HepG2 (cell line): ENCODE measurements at regions not wholly inside any gene's neighbourhood (a gene's known extent, or its start where the extent isn't known, plus 50 kb on each side); places are given as distances from the start of the nearest gene placed in this dataset.

Source experiments
- ATAC-seq: fragments of 200-7000 bp; cut with Tn5 transposase; 3 replicates; pipeline ENCODE4 v1.9.1; 2020; ENCODE audit warnings: mild to moderate bottlenecking, moderate library complexity
- BruUV-seq: library from RNA; stranded (reverse); fragments of 400-500 nt; replicated peaks from 2 replicates; lab custom pipeline; 2021; lab: Mats Ljungman, UMichigan
- CTCF ChIA-PET: fragments of 300-600 bp; formaldehyde crosslinking; extraction: SDS; loops from one replicate; lab custom pipeline; 2021; ENCODE audit warnings: low total read pairs, inconsistent platforms, low intra/inter-chr PET ratio; lab: Yijun Ruan, JAX
- POLR2A ChIA-PET: fragments of 350-600 bp; sonication (Branson Sonifier 250); formaldehyde crosslinking; loops from one replicate; lab custom pipeline; 2020; ENCODE audit warnings: antibody characterized with exemption, inconsistent platforms; lab: Yijun Ruan, JAX
- DNase-seq: peaks from one replicate; pipeline ENCODE4 v3.0.0-alpha.2; 2015; ENCODE audit warnings: low spot score
- FAIRE-seq: peaks from 3 replicates; lab custom pipeline; 2011; peaks lifted over from hg19 to GRCh38; lab: Jason Lieb, UNC
- H2AFZ ChIP-seq: one replicate; pipeline ENCODE4 v1.6.1; 2011; ENCODE audit warnings: low read length, inconsistent platforms
- H3K27ac ChIP-seq: fragments of 300-600 bp; 3 replicates; pipeline ENCODE4 v1.8.0; 2011; ENCODE audit warnings: mixed run types, mild to moderate bottlenecking, mixed read lengths, low read length, inconsistent platforms; ENCODE audit not compliant: insufficient read depth; ENCODE audit errors: extremely low read length
- H3K27me3 ChIP-seq, 2 experiments: fragments of 200-600 bp in 1 of 2; 2 replicates in 1 of 2; 3 replicates in 1 of 2; pipeline versions ENCODE4 v1.6.0 to v1.8.0; 2011; ENCODE audit warnings: low read length in 2 of 2, mild to moderate bottlenecking in 2 of 2, moderate library complexity in 2 of 2, inconsistent platforms in 1 of 2; ENCODE audit not compliant: insufficient read depth in 2 of 2, control insufficient read depth in 1 of 2
- H3K36me3 ChIP-seq, 2 experiments: fragments of 200-600 bp in 1 of 2; replicated peaks in 1 of 2; 2 replicates in 1 of 2; 3 replicates in 1 of 2; pipeline versions ENCODE4 v1.5.1 to v1.8.0; 2011; ENCODE audit warnings: low read length in 2 of 2, inconsistent platforms in 1 of 2; ENCODE audit not compliant: insufficient read depth in 2 of 2, control insufficient read depth in 1 of 2
- H3K4me1 ChIP-seq: 2 replicates; pipeline ENCODE4 v1.5.1; 2012; ENCODE audit warnings: low read length, inconsistent platforms; ENCODE audit not compliant: insufficient read depth
- H3K4me2 ChIP-seq: 2 replicates; pipeline ENCODE4 v1.6.0; 2011; ENCODE audit warnings: low read depth, low read length, inconsistent platforms
- H3K4me3 ChIP-seq, 3 experiments: fragments of 200-600 bp in 1 of 3; sonication (generic), shearing (Covaris generic) in 1 of 3; replicated peaks in 1 of 3; 2 replicates each; pipeline ENCODE4 v1.5.1; 2011 to 2016; ENCODE audit warnings: low read length in 3 of 3, inconsistent platforms in 2 of 3, low read depth in 2 of 3, mild to moderate bottlenecking in 2 of 3, control low read depth in 1 of 3, mixed read lengths in 1 of 3; ENCODE audit not compliant: insufficient read depth in 1 of 3
- H3K79me2 ChIP-seq: one replicate; pipeline ENCODE4 v1.6.1; 2011; ENCODE audit warnings: low read length, inconsistent platforms; ENCODE audit not compliant: insufficient read depth
- H3K9ac ChIP-seq: 2 replicates; pipeline ENCODE4 v1.6.0; 2011; ENCODE audit warnings: mild to moderate bottlenecking, low read depth, low read length, inconsistent platforms; ENCODE audit not compliant: insufficient read depth
- H3K9me3 ChIP-seq: 2 replicates; pipeline ENCODE4 v1.5.1; 2012; ENCODE audit warnings: mild to moderate bottlenecking, low read length
- H4K20me1 ChIP-seq: 2 replicates; pipeline ENCODE4 v1.6.0; 2011; ENCODE audit warnings: inconsistent platforms, mild to moderate bottlenecking, low read length, moderate library complexity; ENCODE audit not compliant: insufficient read depth
- MIER3 ChIP-seq: IDR thresholded peaks from 2 replicates; pipeline ENCODE4 v1.6.1; 2016; ENCODE audit warnings: missing compliant biosample characterization, borderline replicate concordance
- NCOR1 ChIP-seq: fragments of 200-600 bp; sonication (generic); IDR thresholded peaks from 2 replicates; pipeline ENCODE4 v1.7.0; 2017; ENCODE audit warnings: antibody characterized with exemption, low read length, borderline replicate concordance
- NFIB ChIP-seq: sonication (generic); formaldehyde crosslinking; IDR thresholded peaks from 2 replicates; pipeline ENCODE4 v1.9.0; 2021; ENCODE audit warnings: missing genetic modification reagents, mild to moderate bottlenecking, borderline replicate concordance
- REPIN1 ChIP-seq: sonication (generic); formaldehyde crosslinking; IDR thresholded peaks from 2 replicates; pipeline ENCODE4 v1.8.0; 2022; ENCODE audit warnings: missing genetic modification reagents, low read depth, mild to moderate bottlenecking, borderline replicate concordance
- SYNCRIP ChIP-seq: fragments of 200-400 bp; formaldehyde crosslinking; IDR thresholded peaks from 2 replicates; pipeline ENCODE4 v1.6.1; 2018; ENCODE audit warnings: mild to moderate bottlenecking, low read depth, low read length; ENCODE audit not compliant: insufficient read depth
- THYN1 ChIP-seq: sonication (generic); formaldehyde crosslinking; IDR thresholded peaks from 2 replicates; pipeline ENCODE4 v1.8.1; 2023; ENCODE audit warnings: low read depth, mild to moderate bottlenecking, moderate library complexity, missing genetic modification reagents, borderline replicate concordance
- ZNF10 ChIP-seq: sonication (generic); formaldehyde crosslinking; IDR thresholded peaks from 2 replicates; pipeline ENCODE4 v1.4.0; 2020; ENCODE audit warnings: mild to moderate bottlenecking, low read depth, missing genetic modification reagents, borderline replicate concordance
- WGBS: methylation state at CpG from one replicate; pipeline ENCODE4 v1.1.6; 2017; ENCODE audit warnings: low lambda C conversion rate; 5-methylcytosine and 5-hydroxymethylcytosine counted together
- in situ Hi-C: cut with HindIII; loops from 2 replicates; pipeline ENCODE4 v1.10.0; 2017; ENCODE audit warnings: low pct_unique_long_range_greater_than_20kb; ENCODE audit not compliant: extremely low pct_ligation_motif_present
- intact Hi-C: fragments of 100-400 bp; cut with micrococcal nuclease; formaldehyde crosslinking; loops from one replicate; pipeline ENCODE4 v1.10.0; 2022; ENCODE audit not compliant: unreplicated experiment
- TF ChIP-seq, protein P1 (sequence below): sonication (generic); formaldehyde crosslinking; IDR thresholded peaks from 2 replicates; pipeline ENCODE4 v1.4.0; 2020; ENCODE audit warnings: missing genetic modification reagents, low read depth, mild to moderate bottlenecking, borderline replicate concordance

DNA sequence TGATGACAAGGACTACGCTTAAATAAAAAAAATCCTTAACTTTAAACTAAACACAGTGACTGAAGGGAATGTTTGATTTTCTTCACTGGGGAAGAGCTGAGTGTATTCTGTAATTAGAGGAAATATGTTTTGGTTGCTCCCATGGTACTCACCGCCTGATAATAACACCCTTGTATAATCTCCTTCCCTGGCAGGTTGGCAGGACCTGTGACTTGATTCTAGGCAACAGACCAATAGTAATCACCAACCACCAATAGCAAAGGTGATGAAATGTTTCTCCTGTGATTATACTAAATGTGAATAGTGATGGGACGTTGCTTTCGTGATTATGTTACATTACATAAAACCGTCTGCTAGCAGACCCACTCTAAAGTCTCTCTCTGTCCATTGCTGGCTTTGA is 536.8 kb upstream of the CPEB2 start:
- FAIRE-seq (no peak), DNase-seq (no peak), ATAC-seq (no peak)
- Histone ChIP-seq H3K4me2 (no peak overlapping the region), H4K20me1 (no peaks in the 10 kb centered on the region), H2AFZ (no peak overlapping the region), H3K4me3 (no peak overlapping the region), H3K79me2 (no peaks in the 10 kb centered on the region), H3K9ac (no peak overlapping the region), H3K27ac (no peak overlapping the region), H3K9me3 (peaks cover 93% of the 10 kb centered on the region), H3K4me1 (no peaks in the 10 kb centered on the region), H3K27me3 (no peaks in the 10 kb centered on the region), H3K36me3 (no peaks in the 10 kb centered on the region)
- WGBS = 2% methylated on average over 5 of the region's 5 CpGs
- POLR2A ChIA-PET = no interaction called here
- no TSS peak for BruUV-seq
- TF ChIP-seq REPIN1 (CRISPR knock-in tag) = no peak
- TF ChIP-seq, protein P1, sequence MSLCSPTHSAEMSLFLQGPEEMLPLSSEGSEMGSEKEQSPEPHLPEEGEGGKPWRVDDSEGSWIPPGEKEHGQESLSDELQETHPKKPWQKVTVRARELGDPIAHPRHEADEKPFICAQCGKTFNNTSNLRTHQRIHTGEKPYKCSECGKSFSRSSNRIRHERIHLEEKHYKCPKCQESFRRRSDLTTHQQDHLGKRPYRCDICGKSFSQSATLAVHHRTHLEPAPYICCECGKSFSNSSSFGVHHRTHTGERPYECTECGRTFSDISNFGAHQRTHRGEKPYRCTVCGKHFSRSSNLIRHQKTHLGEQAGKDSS (CRISPR knock-in tag) = no peak
- no peak for TF ChIP-seq MIER3 (CRISPR knock-in tag)
- no peak for TF ChIP-seq NCOR1
- intact Hi-C loops = no loop called here
- CTCF ChIA-PET = no interaction called here
- in situ Hi-C loops = no loop called here

DNA sequence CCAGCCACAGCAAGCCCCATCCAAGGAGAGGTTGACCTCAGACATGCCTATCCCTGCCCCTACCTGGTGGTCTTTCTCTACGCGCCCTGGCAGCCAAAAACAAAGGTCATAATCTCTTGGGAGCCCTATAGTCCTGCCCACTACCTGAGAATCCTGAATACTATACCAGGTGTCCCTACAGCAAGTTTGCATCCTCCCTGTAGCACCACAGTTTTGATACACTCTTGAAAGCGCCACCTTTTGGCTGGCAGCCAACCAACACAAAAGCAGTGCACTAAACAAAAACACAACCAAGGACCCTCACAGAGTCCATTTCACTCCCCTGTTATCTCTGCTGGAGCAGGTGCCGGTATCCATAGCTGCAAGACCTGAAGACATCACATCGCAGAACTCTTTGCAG is 523.8 kb upstream of the CPEB2 start:
- in situ Hi-C loops = no loop called here
- H3K4me1 ChIP-seq = no peaks in the 10 kb centered on the region
- no peak for FAIRE-seq

More for the DNA sequence above, 523.8 kb upstream of the CPEB2 start:
- intact Hi-C loops = no loop called here
- H3K79me2 ChIP-seq = no peaks in the 10 kb centered on the region
- POLR2A ChIA-PET = no interaction called here
- DNase-seq (no peak), ATAC-seq (no peak)
- CTCF ChIA-PET = no interaction called here
- no TSS peak for BruUV-seq
- WGBS = 28% methylated on average over 3 of the region's 5 CpGs
- no peak overlapping the region for H3K4me3 ChIP-seq
- no peak overlapping the region for H3K27ac ChIP-seq
- H3K9ac ChIP-seq = no peak overlapping the region
- TF ChIP-seq SYNCRIP (no peak), THYN1 (CRISPR knock-in tag) (no peak), NFIB (CRISPR knock-in tag) (no peak), ZNF10 (CRISPR knock-in tag) (no peak)
- H3K27me3 ChIP-seq = no peaks in the 10 kb centered on the region
- no peak overlapping the region for H3K4me2 ChIP-seq
- H4K20me1 ChIP-seq = no peaks in the 10 kb centered on the region
- H2AFZ ChIP-seq = no peak overlapping the region
- H3K36me3 ChIP-seq = no peaks in the 10 kb centered on the region
- peaks cover 56% of the 10 kb centered on the region for H3K9me3 ChIP-seq
